HFFc6 (cell line): ENCODE measurements at regions not wholly inside any gene's neighbourhood (a gene's known extent, or its start where the extent isn't known, plus 50 kb on each side); places are given as distances from the start of the nearest gene placed in this dataset.
A peak's percentile ranks its signal among the peaks of the same experiment; 100 is the strongest.

Source experiments
- DNase-seq: peaks from one replicate; pipeline ENCODE4 v3.0.0-alpha.2; 2018
- H3K27ac Mint-ChIP-seq: 2 replicates; pipeline ENCODE4 v1.8.0; 2020; ENCODE audit warnings: mild to moderate bottlenecking, mixed read lengths
- H3K27me3 Mint-ChIP-seq: 2 replicates; pipeline ENCODE4 v1.8.0; 2021; ENCODE audit warnings: mild to moderate bottlenecking, moderate library complexity, mixed read lengths; ENCODE audit not compliant: insufficient read depth
- H3K36me3 Mint-ChIP-seq: 2 replicates; pipeline ENCODE4 v1.8.0; 2021; ENCODE audit warnings: low read depth, mixed read lengths
- H3K4me1 Mint-ChIP-seq: 2 replicates; pipeline ENCODE4 v1.8.0; 2020; ENCODE audit warnings: low read depth, mixed read lengths
- H3K4me3 Mint-ChIP-seq: 2 replicates; pipeline ENCODE4 v1.8.0; 2020; ENCODE audit warnings: mild to moderate bottlenecking, moderate library complexity, mixed read lengths
- H3K9me3 Mint-ChIP-seq: 2 replicates; pipeline ENCODE4 v1.8.0; 2020; ENCODE audit warnings: mild to moderate bottlenecking, mixed read lengths
- TF ChIP-seq, protein P1 (sequence below): fragments of 200-600 bp; sonication (generic); IDR thresholded peaks from 2 replicates; pipeline ENCODE4 v1.5.0; 2021; ENCODE audit warnings: antibody characterized with exemption, mild to moderate bottlenecking

DNA sequence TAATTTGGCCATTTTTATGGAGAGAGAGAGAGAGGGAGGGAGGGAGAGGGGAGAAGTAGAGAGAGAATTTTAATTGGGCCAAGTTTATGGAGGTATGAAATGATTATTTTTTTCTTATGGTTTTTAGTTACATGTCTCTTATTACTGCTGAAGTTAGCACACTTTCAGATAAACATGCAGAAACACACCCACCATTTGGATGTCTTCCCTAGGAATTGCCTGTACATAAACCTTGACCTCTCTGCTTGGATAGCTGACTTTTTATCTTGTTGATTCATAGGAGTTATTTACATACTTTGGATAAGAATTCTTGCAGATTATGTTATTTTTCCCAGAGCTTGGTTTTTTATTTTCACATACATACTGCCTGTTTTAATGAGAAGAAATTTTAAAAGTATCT is 310.2 kb upstream of the ADAMTS5 start:
- no peaks in the 10 kb centered on the region for H3K9me3 Mint-ChIP-seq
- H3K4me1 Mint-ChIP-seq = peaks cover 38% of the 10 kb centered on the region
- TF ChIP-seq, protein P1, sequence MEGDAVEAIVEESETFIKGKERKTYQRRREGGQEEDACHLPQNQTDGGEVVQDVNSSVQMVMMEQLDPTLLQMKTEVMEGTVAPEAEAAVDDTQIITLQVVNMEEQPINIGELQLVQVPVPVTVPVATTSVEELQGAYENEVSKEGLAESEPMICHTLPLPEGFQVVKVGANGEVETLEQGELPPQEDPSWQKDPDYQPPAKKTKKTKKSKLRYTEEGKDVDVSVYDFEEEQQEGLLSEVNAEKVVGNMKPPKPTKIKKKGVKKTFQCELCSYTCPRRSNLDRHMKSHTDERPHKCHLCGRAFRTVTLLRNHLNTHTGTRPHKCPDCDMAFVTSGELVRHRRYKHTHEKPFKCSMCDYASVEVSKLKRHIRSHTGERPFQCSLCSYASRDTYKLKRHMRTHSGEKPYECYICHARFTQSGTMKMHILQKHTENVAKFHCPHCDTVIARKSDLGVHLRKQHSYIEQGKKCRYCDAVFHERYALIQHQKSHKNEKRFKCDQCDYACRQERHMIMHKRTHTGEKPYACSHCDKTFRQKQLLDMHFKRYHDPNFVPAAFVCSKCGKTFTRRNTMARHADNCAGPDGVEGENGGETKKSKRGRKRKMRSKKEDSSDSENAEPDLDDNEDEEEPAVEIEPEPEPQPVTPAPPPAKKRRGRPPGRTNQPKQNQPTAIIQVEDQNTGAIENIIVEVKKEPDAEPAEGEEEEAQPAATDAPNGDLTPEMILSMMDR = no peak
- H3K4me3 Mint-ChIP-seq = no peak overlapping the region
- 0 out of 2 replicates have a peak, but pooled peaks cover 4% of the 10 kb centered on the region for H3K36me3 Mint-ChIP-seq
- no peak for DNase-seq
- H3K27me3 Mint-ChIP-seq = no peaks in the 10 kb centered on the region
- peak overlapping the region; percentile 40 for H3K27ac Mint-ChIP-seq

DNA sequence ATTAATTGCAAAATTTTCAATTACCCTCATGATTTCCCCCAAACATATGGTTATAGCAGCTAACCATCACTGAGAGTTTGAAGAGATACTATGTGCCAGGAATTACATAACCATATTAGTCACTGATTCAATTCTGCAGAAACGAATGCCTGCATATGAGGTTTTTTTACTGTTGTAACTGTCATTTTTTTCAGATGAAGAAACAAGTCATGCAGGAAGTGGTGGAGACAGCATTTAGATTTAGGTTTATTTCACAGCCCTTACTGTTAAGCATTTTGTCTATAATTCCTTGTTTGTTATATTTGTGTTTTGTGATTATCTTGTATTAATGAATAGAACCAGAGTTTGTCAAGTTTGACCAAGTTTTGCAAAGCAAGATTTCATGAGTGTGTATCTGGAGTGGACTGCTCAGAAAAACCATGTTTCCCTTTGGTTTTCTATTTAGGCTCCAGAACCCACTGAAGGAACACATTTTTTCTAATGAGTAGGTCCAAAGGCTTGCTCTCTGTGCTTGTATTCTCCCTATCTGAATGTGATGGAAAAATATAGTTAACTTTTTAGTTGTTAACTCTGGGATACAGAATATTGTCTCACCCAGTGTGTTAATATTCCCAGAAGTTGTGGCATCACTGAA is 308.5 kb upstream of the ADAMTS5 start:
- Mint-ChIP-seq H3K4me3 (peak overlapping the region; percentile 20; the same call in 1 of the 2 replicates), H3K36me3 (peaks cover 10% of the 10 kb centered on the region; the same call in 1 of the 2 replicates), H3K27me3 (no peaks in the 10 kb centered on the region), H3K27ac (peak overlapping the region; percentile 84), H3K4me1 (peaks cover 46% of the 10 kb centered on the region), H3K9me3 (no peaks in the 10 kb centered on the region)
- peak; percentile 64 for DNase-seq
- TF ChIP-seq, protein P1 = no peak

DNA sequence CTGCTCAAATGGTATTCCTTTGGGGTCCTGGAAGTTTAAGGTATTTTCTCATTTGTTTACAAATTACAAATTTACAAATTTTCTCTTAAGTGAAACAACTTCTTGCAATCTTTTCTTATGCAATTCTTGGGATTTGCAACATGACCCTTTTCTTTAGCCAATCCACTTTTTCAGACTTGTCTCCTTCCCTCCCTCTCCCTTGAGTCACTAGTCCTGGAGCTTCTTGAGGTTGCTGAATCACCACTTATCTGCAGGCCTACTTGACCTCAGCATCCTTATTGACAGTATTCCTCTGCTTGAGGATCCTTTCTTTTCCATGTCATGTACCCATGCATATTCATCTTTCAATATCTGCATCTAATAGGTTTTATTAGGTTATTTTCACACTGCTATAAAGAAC is 302.8 kb upstream of the ADAMTS5 start:
- Mint-ChIP-seq H3K9me3 (no peaks in the 10 kb centered on the region; the same call in 1 of the 2 replicates), H3K36me3 (peaks cover 15% of the 10 kb centered on the region), H3K4me3 (peak overlapping the region; percentile 58), H3K4me1 (peaks cover 39% of the 10 kb centered on the region), H3K27me3 (no peaks in the 10 kb centered on the region), H3K27ac (peak overlapping the region; percentile 70)
- TF ChIP-seq, protein P1 = no peak
- peak; percentile 86 for DNase-seq

DNA sequence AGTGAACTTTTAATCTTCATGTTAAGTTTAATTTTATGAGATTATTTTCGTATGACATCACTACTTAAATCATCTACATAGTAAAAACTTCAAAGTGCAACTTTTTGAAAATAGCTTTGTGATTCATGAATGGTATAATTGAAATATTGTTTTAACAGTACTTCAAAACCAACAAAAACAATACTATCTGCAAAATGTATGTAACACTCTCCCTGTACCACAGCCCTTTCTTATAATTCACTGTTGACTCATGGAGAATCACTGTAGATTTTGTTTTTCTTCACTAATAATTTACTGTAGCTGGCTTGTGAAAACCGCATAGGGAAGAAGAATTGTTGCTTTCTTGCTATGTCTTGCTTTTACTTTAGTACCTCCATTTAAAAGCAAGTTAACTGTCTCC is 301.4 kb upstream of the ADAMTS5 start:
- no peaks in the 10 kb centered on the region; the same call in 1 of the 2 replicates for H3K9me3 Mint-ChIP-seq
- TF ChIP-seq, protein P1 = no peak
- no peak overlapping the region for H3K4me3 Mint-ChIP-seq
- H3K27ac Mint-ChIP-seq = peak overlapping the region; percentile 64
- H3K36me3 Mint-ChIP-seq = peaks cover 15% of the 10 kb centered on the region
- H3K4me1 Mint-ChIP-seq = peaks cover 35% of the 10 kb centered on the region
- peak; percentile 61 for DNase-seq
- H3K27me3 Mint-ChIP-seq = no peaks in the 10 kb centered on the region

DNA sequence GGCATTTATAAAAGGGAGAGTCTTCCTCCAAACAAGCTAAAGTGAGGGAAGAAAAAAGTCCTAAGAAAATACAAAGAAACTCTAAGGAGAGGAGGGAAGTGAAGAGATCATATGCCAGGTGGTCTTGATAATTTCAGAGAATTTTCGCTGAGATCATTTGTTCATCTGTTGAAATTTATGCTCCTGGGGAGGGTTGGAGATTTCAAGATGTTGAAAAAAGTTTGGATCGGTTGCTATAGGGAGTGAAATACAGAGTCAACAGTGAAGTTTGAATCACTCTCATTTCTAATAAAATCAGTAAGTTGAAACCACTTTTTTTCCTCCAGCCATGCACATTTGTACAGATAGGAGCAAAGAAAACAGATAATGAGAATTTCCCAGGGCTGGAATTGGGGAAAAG is 299.1 kb upstream of the ADAMTS5 start:
- H3K4me3 Mint-ChIP-seq = no peak overlapping the region
- peaks cover 15% of the 10 kb centered on the region for H3K36me3 Mint-ChIP-seq
- H3K27me3 Mint-ChIP-seq = no peaks in the 10 kb centered on the region; the same call in 1 of the 2 replicates
- peaks cover 32% of the 10 kb centered on the region for H3K4me1 Mint-ChIP-seq
- DNase-seq = no peak
- no peak overlapping the region for H3K27ac Mint-ChIP-seq
- H3K9me3 Mint-ChIP-seq = no peaks in the 10 kb centered on the region; the same call in 1 of the 2 replicates
- TF ChIP-seq, protein P1 = no peak
